HG03108 (cell line): ENCODE measurements at regions not wholly inside any gene's neighbourhood (a gene's known extent, or its start where the extent isn't known, plus 50 kb on each side); places are given as distances from the start of the nearest gene placed in this dataset.

Experiments
- ATAC-seq: cut with Tn5 transposase; IDR thresholded peaks from one replicate; pipeline ENCODE4 v1.9.1; 2021; ENCODE audit warnings: moderate library complexity; ENCODE audit not compliant: unreplicated experiment

GRCh38 chr13:90401150-90401549, 946.3 kb upstream of the MIR17HG start:
- no peak for ATAC-seq

GRCh38 chr13:90402102-90402501, 945.4 kb upstream of the MIR17HG start:
- ATAC-seq: no peak

- no peak for ATAC-seq
Observed at GRCh38 chr13:90402613-90403012, 944.9 kb upstream of the MIR17HG start.

- ATAC-seq: no peak
Observed at GRCh38 chr13:90403330-90404082, 944.0 kb upstream of the MIR17HG start.

GRCh38 chr13:90405301-90405700, 942.2 kb upstream of the MIR17HG start:
- ATAC-seq: no peak

- no peak for ATAC-seq
Observed at GRCh38 chr13:90412980-90413379, 934.5 kb upstream of the MIR17HG start.

GRCh38 chr13:90413548-90413947, 933.9 kb upstream of the MIR17HG start:
- ATAC-seq: no peak

GRCh38 chr13:90414691-90415596, 932.5 kb upstream of the MIR17HG start:
- ATAC-seq: no peak

GRCh38 chr13:90415902-90416301, 931.6 kb upstream of the MIR17HG start:
- no peak for ATAC-seq

GRCh38 chr13:90416519-90416918, 931.0 kb upstream of the MIR17HG start:
- ATAC-seq: no peak

GRCh38 chr13:90416938-90417337, 930.5 kb upstream of the MIR17HG start:
- no peak for ATAC-seq

GRCh38 chr13:90420683-90421082, 926.8 kb upstream of the MIR17HG start:
- ATAC-seq: no peak

GRCh38 chr13:90427322-90428272, 919.9 kb upstream of the MIR17HG start:
- no peak for ATAC-seq

- no peak for ATAC-seq
Observed at GRCh38 chr13:90428522-90429210, 918.8 kb upstream of the MIR17HG start.

GRCh38 chr13:90430127-90430526, 917.4 kb upstream of the MIR17HG start:
- ATAC-seq: no peak

GRCh38 chr13:90436697-90437096, 910.8 kb upstream of the MIR17HG start:
- no peak for ATAC-seq

- ATAC-seq: no peak
Observed at GRCh38 chr13:90438576-90438975, 908.9 kb upstream of the MIR17HG start.

- ATAC-seq: no peak
Observed at GRCh38 chr13:90443268-90443667, 904.2 kb upstream of the MIR17HG start.

GRCh38 chr13:90444232-90444631, 903.3 kb upstream of the MIR17HG start:
- no peak for ATAC-seq

- no peak for ATAC-seq
Observed at GRCh38 chr13:90445179-90445578, 902.3 kb upstream of the MIR17HG start.
